ENCODE measurements at regions not wholly inside any gene's neighbourhood (a gene's known extent, or its start where the extent isn't known, plus 50 kb on each side); places are given as distances from the start of the nearest gene placed in this dataset.

DNA sequence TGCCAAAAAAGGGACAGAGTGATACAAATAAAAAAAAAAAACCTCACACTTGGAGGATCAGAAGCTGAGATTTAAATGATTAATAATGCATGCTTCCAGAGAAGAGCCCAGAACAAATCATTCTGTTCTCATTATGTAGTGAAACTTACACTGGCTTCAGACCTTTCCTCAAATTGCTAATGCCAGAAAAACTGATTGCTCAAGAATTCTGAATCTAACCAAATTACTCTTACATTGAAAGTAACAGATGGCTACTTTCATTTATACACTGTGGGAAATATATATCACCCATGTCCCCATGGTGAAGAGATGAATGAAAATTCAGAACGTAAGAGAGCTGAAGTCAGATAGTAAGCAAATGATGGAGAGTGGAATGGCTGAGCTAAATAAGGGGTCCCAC is 85.9 kb upstream of the NSMCE3 start (continued):
- no peak for TF ChIP-seq ATF3 (IDR thresholded peaks at IDR 0.05; ENCODE audit: insufficient read depth, low read depth, low read length)
- TF ChIP-seq JUN (IDR thresholded peaks at IDR 0.05; ENCODE audit: low read depth, low read length): no peak
- TF ChIP-seq RNF2 (IDR thresholded peaks at IDR 0.05; ENCODE audit: borderline replicate concordance, low read depth, low read length, missing control alignments, poor library complexity, severe bottlenecking): no peak
- TF ChIP-seq CTCF (IDR thresholded peaks at IDR 0.05; ENCODE audit: control extremely low read depth in 1 of 3, insufficient read depth in 1 of 3, low read depth in 1 of 3, low read length in 3 of 3): no peak

Data from H1 (cell line).